ENCODE measurements at regions not wholly inside any gene's neighbourhood (a gene's known extent, or its start where the extent isn't known, plus 50 kb on each side); places are given as distances from the start of the nearest gene placed in this dataset.

- TF ChIP-seq TCF7L2 (IDR thresholded peaks at IDR 0.05; ENCODE audit: borderline replicate concordance, extremely low read depth, insufficient read depth, insufficient read length): no peak
- TF ChIP-seq EZH2phosphoT487 (IDR thresholded peaks at IDR 0.05; ENCODE audit: borderline replicate concordance): no peak
- no peak for TF ChIP-seq CTCF (IDR thresholded peaks at IDR 0.05 in 2 of 3, conservative IDR thresholded peaks at IDR 0.05 in 1 of 3; ENCODE audit: borderline replicate concordance in 1 of 3, insufficient read depth in 1 of 3, low read depth in 2 of 3, low read length in 2 of 3)
- no peak for TF ChIP-seq MAX (IDR thresholded peaks at IDR 0.05)
- POLR2A ChIA-PET: no interaction called here
- Histone ChIP-seq H3K4me3 (replicated peaks in 1 of 2; ENCODE audit: low read depth in 1 of 2, low read length in 2 of 2) (no peak overlapping the region), H3K9me2 (ENCODE audit: insufficient read depth) (peaks cover 3% of the 10 kb centered on the region; the same call in 1 of the 2 replicates), H3K27ac (ENCODE audit: low read depth, low read length) (no peak overlapping the region), H4K20me1 (ENCODE audit: insufficient read depth) (no peaks in the 10 kb centered on the region), H3K79me2 (ENCODE audit: insufficient read depth, low read length) (no peaks in the 10 kb centered on the region), H3K36me3 (ENCODE audit: control insufficient read depth in 1 of 2, insufficient read depth in 2 of 2, low read length in 2 of 2) (no peaks in the 10 kb centered on the region), H3K9ac (ENCODE audit: low read length) (no peak overlapping the region), H3K9me3 (ENCODE audit: control insufficient read depth in 1 of 2, insufficient read depth in 1 of 2, low read depth in 1 of 2, low read length in 2 of 2) (no peaks in the 10 kb centered on the region), H3K4me1 (ENCODE audit: control insufficient read depth in 1 of 2, insufficient read depth in 2 of 2, low read length in 2 of 2) (no peaks in the 10 kb centered on the region), H3K4me2 (ENCODE audit: low read length) (no peak overlapping the region), H3K27me3 (ENCODE audit: insufficient read depth, low read length) (no peaks in the 10 kb centered on the region), H2AFZ (ENCODE audit: low read depth, low read length, poor library complexity, severe bottlenecking) (no peak overlapping the region)
- RAD21 ChIA-PET (ENCODE audit: low non-redundant PET in 1 of 2, low total read pairs in 2 of 2, uncharacterized antibody in 2 of 2, unreplicated experiment in 2 of 2): no interaction called here
- CTCF ChIA-PET: no interaction called here
- no peak for DNase-seq (ENCODE audit: low read depth, low spot score)
- intact Hi-C loops (cut with micrococcal nuclease): no loop called here
- no TSS peak for BruUV-seq (replicated peaks)
- ATAC-seq: no peak
Measured at GRCh38 chr2:168363347-168364092, 92.6 kb upstream of the CERS6 start.

- Histone ChIP-seq H3K36me3 (ENCODE audit: control insufficient read depth in 1 of 2, insufficient read depth in 2 of 2, low read length in 2 of 2) (no peaks in the 10 kb centered on the region), H4K20me1 (ENCODE audit: insufficient read depth) (no peaks in the 10 kb centered on the region), H2AFZ (ENCODE audit: low read depth, low read length, poor library complexity, severe bottlenecking) (no peak overlapping the region), H3K9ac (ENCODE audit: low read length) (no peak overlapping the region), H3K4me3 (replicated peaks in 1 of 2; ENCODE audit: low read depth in 1 of 2, low read length in 2 of 2) (no peak overlapping the region), H3K9me3 (ENCODE audit: control insufficient read depth in 1 of 2, insufficient read depth in 1 of 2, low read depth in 1 of 2, low read length in 2 of 2) (no peaks in the 10 kb centered on the region), H3K27me3 (ENCODE audit: insufficient read depth, low read length) (no peaks in the 10 kb centered on the region), H3K4me1 (ENCODE audit: control insufficient read depth in 1 of 2, insufficient read depth in 2 of 2, low read length in 2 of 2) (no peaks in the 10 kb centered on the region), H3K27ac (ENCODE audit: low read depth, low read length) (no peak overlapping the region), H3K79me2 (ENCODE audit: insufficient read depth, low read length) (no peaks in the 10 kb centered on the region), H3K4me2 (ENCODE audit: low read length) (no peak overlapping the region), H3K9me2 (ENCODE audit: insufficient read depth) (peaks cover 3% of the 10 kb centered on the region; the same call in 1 of the 2 replicates)
- ChIA-PET POLR2A (no interaction called here), CTCF (no interaction called here), RAD21 (ENCODE audit: low non-redundant PET in 1 of 2, low total read pairs in 2 of 2, uncharacterized antibody in 2 of 2, unreplicated experiment in 2 of 2) (no interaction called here)
- no peak for DNase-seq (ENCODE audit: low read depth, low spot score)
- no TSS peak for BruUV-seq (replicated peaks)
- no peak for ATAC-seq
- no peak for TF ChIP-seq REST (IDR thresholded peaks at IDR 0.05; ENCODE audit: low read depth)
- intact Hi-C loops (cut with micrococcal nuclease): no loop called here
Measured at GRCh38 chr2:168365094-168365621, 90.9 kb upstream of the CERS6 start.

All from HCT116 (cell line).